Endometrial microvascular endothelial cells (primary cell): ENCODE measurements at regions not wholly inside any gene's neighbourhood (a gene's known extent, or its start where the extent isn't known, plus 50 kb on each side); places are given as distances from the start of the nearest gene placed in this dataset.
"Not testable (repeated sequence)": the region's sequence is repeated elsewhere in the genome, so short reads cannot be mapped to it uniquely, and the experiment has no call there.

Source experiments
- in situ Hi-C: cut with HindIII; loops from 2 replicates; pipeline ENCODE4 v1.10.0; 2017; ENCODE audit warnings: low sequenced_read_pairs, low pct_unique_long_range_greater_than_20kb; ENCODE audit errors: inconsistent ontology term

GRCh38 chr1:8134546-8135235, 108.6 kb upstream of the ERRFI1 start:
- in situ Hi-C loops, result no loop called here

GRCh38 chr1:8133657-8134430, 107.7 kb upstream of the ERRFI1 start:
- in situ Hi-C loops, result no loop called here

DNA sequence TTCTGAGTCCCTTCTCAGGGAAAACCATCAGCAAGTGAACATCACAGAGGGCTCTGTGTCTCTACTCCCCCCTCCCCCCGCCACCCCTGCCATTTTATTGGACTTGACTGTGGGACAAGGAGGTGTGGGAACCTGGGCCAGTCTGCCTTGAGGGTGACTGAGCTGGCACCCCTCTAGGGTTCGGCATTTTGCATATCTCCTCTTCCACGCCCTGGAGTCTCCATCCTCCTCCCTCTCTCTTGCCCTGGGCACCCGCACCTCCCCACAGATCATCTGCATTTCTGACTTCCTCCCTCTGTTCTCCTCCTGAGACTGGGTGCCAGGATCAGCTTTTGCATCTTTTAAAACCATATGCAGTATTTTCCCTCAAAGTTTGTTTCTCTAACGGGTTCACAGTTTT, 107.1 kb upstream of the ERRFI1 start:
- in situ Hi-C loops, result no loop called here

GRCh38 chr1:8127171-8127641, 101.1 kb upstream of the ERRFI1 start:
- in situ Hi-C loops, result no loop called here

DNA sequence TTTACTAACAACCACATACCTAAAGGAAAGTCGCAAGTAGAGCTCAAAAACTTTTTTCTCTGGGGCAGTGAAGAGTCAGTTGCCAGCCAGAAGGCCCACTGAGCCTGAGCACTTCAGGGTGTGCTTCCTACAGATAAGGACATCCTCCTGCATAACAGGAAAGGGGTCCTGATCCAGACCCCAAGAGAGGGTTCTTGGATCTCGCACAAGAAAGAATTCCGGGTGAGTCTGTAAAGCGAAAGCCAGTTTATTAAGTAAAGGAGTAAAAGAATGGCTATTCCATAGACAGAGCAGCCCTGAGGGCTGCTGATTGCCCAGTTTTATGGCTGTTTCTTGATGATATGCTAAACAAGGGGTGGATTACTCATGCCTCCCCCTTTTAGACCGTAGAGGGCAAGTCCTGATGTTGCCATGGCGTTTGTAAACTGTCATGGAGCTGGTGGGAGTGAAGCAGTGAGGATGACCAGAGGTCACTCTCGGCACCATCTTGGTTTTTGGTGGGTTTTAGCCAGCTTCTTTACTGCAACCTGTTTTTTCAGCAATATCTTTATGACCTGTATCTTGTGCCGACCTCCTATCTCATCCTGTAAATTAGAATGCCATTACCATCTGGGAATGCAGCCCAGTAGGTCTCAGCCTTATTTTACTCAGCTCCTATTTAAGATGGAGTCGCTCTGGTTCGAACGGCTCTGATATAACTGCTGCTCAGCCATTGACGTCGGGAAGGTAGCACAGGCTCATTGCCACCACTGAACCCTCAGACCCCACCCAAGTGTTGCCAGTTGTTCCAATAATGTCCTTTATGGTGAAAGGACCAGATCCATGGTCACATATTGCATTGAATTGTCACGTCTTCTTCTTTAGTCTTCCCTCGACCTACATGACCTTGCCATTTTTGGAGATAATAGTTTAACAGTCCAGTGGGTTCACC, 96.6 kb upstream of the ERRFI1 start:
- in situ Hi-C loops, result no loop called here

DNA sequence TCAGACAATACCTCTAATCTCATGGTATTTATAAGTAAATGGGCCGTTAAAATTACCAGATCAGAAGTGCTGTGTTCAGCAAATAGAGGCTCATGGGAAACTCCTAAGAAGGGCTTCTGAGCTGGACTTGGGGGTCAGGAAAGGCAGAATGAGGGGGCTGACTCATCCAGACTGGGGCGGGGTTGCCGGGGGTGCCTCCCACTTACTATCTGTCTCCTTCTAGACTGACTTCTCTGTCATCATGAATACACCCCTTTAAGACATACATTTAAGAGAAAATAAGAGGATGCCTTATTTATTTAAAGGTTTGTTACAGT, 96.0 kb upstream of the ERRFI1 start:
- in situ Hi-C loops, result no loop called here

- in situ Hi-C loops, result no loop called here
These were observed 95.4 kb upstream of the ERRFI1 start for GRCh38 chr1:8121261-8122159.

DNA sequence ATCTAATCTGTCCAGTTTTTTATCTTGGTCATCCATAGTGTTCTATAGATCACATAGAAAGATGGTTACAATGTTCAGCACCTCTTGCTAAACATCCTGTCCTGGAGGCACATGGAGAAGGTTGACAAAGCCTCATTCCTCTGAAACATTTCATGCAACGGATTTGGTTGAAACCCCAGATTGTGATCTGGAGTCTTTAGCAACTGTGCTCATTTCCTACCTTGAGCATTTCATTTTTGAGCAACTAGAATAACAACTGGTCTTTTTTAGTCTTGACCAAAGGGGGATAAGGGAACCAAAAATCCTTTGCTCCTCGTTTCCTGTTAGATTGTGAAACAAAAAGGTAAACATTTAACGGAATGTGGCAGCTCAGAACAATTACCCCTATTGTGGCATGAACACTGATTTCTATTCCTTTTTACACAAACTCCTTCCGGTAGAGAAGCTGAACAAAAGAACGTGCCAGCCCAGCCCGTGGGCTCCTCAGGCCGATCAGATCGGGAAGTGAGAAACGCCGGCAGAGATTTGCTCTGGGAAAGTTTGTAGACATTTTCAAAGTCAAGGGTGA, 94.7 kb upstream of the ERRFI1 start:
- in situ Hi-C loops, result no loop called here

- in situ Hi-C loops, result not testable (repeated sequence)
These were observed 92.6 kb upstream of the ERRFI1 start for GRCh38 chr1:8118736-8119135.

DNA sequence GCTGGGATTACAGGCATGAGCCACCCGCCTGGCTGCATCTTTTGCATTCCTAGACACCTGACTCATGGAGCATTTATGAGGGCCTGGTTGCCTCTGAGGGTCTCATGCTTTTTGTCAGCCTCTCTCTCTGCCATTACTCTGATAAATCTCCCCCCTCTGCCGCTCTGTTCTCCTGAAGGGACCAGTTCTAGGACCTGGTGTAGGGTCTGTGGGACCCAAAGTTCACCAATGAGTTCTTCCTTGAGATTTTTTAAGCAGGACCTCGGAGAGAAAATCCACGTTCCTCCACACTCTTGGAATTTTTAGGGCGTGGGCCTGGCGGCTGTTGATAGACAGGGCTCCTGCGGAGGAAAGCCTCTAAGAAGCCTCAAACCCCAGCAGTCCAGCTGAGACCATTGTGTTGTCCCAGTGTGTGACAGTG, 91.9 kb upstream of the ERRFI1 start:
- in situ Hi-C loops, result no loop called here

DNA sequence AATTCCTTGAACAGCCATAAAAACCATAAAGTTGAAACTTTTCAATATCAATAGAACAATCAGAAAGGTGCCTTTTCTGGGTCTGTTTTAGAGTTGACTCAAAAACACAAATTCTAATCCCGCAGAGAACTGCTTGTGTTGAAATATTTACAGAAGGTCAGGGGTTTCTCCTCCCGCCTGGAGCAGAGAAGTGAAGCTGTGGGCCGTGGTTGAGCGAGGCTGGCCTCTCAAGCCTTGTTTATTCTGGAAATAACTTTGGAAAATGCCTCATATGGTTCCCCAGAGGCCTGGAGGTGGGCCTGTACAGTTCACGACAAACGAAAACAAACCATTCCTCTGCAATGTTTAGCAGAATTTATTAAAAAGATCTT, 90.8 kb upstream of the ERRFI1 start:
- in situ Hi-C loops, result no loop called here

- in situ Hi-C loops, result no loop called here
These were observed 89.7 kb upstream of the ERRFI1 start for GRCh38 chr1:8115769-8116167.

- in situ Hi-C loops, result no loop called here
These were observed 89.1 kb upstream of the ERRFI1 start for GRCh38 chr1:8115031-8115768.

DNA sequence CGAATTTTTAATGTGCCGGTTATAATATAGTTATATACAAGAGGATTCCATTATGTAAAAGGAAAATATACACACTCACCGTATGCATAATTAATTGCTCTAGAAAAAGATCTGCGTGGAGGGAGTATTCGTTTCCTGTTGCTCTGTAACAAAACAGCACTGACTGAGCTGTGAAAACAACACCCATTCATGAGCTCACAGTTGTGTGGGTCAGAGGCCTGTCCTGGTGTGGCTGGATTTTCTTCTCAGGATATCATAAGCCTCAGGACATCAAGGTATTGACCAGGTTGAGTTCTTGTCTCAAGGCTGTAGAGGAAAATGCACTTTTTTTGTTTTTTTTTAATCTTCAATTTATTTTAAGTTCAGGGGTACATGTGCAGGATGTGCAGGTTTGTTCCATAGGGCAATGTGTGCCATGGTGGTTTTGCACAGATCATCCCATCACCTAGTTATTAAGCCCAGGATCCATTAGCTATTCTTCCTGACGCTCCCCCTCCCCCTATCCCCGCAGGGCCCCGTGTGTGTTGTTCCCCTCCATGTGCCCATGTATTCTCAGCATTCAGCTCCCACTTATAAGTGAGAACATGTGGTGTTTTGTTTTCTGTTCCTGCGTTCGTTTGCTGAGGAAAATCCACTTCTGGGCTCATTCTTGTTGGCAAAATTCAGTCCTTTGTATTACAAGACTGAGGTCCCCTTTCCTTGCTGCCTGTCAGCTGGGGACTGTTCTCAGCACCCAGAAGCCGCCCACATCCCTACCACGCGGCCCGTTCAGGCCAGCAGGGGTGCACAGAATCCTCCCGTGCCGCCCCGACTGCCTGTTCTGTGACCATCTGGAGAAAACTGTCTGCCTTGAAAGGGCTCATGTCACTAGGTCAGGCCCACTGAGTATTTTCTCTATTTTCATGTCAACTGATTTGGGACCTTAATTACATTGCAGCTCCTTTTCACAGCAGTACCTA, 87.4 kb upstream of the ERRFI1 start:
- in situ Hi-C loops, result no loop called here

DNA sequence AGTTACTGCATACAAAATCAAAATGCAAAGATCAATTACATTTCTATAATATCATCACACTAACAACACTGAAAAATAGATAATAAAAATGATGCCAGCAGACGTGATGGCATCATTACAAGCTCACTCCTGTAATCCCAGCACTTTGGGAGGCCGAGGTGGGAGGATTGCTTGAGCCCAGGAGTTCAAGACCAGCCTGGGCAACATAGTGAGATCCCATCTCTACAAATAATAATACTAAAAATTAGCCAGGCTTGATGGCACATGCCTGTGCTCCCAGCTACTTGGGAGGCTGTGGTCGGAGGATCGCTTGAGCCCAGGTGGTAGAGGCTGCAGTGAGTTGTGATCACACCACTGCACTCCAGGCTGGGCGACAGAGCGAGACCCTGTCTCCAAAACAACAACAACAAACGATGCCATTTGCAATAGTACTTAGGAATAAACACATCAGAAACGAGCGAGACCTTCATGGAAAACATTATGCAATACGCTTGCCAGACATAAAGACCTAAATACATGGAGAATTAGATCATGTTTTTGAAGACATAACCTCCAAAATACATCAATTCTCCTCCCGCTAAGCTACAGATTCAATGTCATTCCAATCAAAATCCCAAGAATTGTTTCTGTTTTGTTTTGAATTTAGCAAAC, 86.6 kb upstream of the ERRFI1 start:
- in situ Hi-C loops, result no loop called here

DNA sequence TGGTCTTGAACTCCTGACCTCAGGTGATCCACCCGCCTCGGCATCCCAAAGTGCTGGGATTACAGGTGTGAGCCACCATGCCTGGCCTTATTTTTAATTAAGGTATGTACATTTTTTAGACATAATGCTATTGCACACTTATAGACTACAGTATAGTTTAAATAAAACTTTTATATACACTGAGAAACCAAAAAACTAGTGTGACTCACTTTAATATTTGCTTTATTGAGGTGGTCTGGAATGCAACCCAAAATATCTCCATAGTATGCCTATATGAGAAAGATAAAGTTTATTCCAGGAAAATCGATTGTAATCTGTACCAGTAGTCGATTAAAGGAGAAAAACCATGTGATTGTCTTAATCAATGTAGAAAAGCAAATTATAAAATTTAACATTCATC, 85.5 kb upstream of the ERRFI1 start:
- in situ Hi-C loops, result no loop called here
